Karpas-422 (cell line): ENCODE measurements at regions not wholly inside any gene's neighbourhood (a gene's known extent, or its start where the extent isn't known, plus 50 kb on each side); places are given as distances from the start of the nearest gene placed in this dataset.

ENCODE experiments used
- DNase-seq: peaks from one replicate; pipeline ENCODE4 v3.0.0-alpha.2; 2015
- H2AFZ ChIP-seq: fragments of 200-600 bp; sonication (generic); 2 replicates; pipeline ENCODE4 v1.6.1; 2014; ENCODE audit warnings: antibody characterized with exemption, low read length, mixed read lengths
- H3K27ac ChIP-seq: fragments of 200-600 bp; sonication (generic); 2 replicates; pipeline ENCODE4 v1.5.1; 2014; ENCODE audit warnings: mild to moderate bottlenecking, low read length, moderate library complexity
- H3K27me3 ChIP-seq: fragments of 200-600 bp; sonication (generic); 2 replicates; pipeline ENCODE4 v1.6.1; 2014; ENCODE audit warnings: low read length, mixed read lengths
- H3K36me3 ChIP-seq: fragments of 200-600 bp; sonication (generic); 2 replicates; pipeline ENCODE4 v1.6.1; 2014; ENCODE audit warnings: low read length, mixed read lengths; ENCODE audit not compliant: insufficient read depth
- H3K4me1 ChIP-seq: fragments of 200-600 bp; sonication (generic); 2 replicates; pipeline ENCODE4 v1.6.1; 2014; ENCODE audit warnings: mild to moderate bottlenecking, low read length, mixed read lengths
- H3K4me2 ChIP-seq: fragments of 200-600 bp; sonication (generic); 2 replicates; pipeline ENCODE4 v1.6.1; 2014; ENCODE audit warnings: low read length, low read depth, mild to moderate bottlenecking; ENCODE audit not compliant: poor library complexity, severe bottlenecking
- H3K4me3 ChIP-seq: fragments of 200-600 bp; sonication (generic); 2 replicates; pipeline ENCODE4 v1.5.1; 2014; ENCODE audit warnings: mild to moderate bottlenecking, antibody characterized with exemption, low read length, mixed read lengths
- H3K79me2 ChIP-seq: fragments of 200-600 bp; sonication (generic); 2 replicates; pipeline ENCODE4 v1.6.1; 2014; ENCODE audit warnings: mild to moderate bottlenecking, low read length, mixed read lengths
- H3K9ac ChIP-seq: fragments of 200-600 bp; sonication (generic); 2 replicates; pipeline ENCODE4 v1.6.0; 2014; ENCODE audit warnings: low read length
- H3K9me2 ChIP-seq: fragments of 200-600 bp; sonication (generic), shearing (Covaris generic); replicated peaks from 2 replicates; pipeline ENCODE4 v1.6.0; 2014; ENCODE audit warnings: mild to moderate bottlenecking, low read length, moderate library complexity; ENCODE audit not compliant: insufficient read depth
- H3K9me3 ChIP-seq: fragments of 300-700, 200-600 bp; sonication (generic); 2 replicates; pipeline ENCODE4 v1.6.1; 2014; ENCODE audit warnings: low read length, mixed read lengths
- H4K20me1 ChIP-seq: fragments of 200-600 bp; sonication (generic); 2 replicates; pipeline ENCODE4 v1.6.1; 2014; ENCODE audit warnings: mild to moderate bottlenecking, antibody characterized with exemption, low read length, low read depth; ENCODE audit not compliant: insufficient read depth

DNA sequence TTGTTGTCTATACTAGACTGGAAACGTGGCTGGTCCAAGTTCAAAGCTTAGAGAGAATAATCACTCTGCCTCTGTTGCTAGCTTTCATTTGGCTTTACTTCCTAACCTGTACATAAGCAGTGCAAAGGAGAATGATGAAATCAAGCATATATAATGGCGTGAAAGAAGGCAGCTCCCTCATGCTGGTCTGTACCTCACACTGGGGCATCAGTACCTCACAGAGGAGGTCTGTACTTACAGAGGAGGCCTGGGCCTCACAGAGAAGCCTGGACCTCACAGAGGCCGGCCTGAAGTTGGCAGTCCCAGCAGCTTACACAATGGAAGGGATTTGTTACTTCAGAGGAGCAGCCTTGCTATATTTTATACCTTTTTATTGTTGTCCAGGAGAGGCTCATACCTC lies 53.3 kb upstream of the MSI2 start:
- peaks cover 4% of the 10 kb centered on the region; the same call in 1 of the 2 replicates for H3K27me3 ChIP-seq
- H4K20me1 ChIP-seq: no peaks in the 10 kb centered on the region
- no peak overlapping the region for H3K4me3 ChIP-seq
- no peak for DNase-seq
- H2AFZ ChIP-seq: no peak overlapping the region
- H3K4me2 ChIP-seq: no peak overlapping the region
- no peaks in the 10 kb centered on the region for H3K36me3 ChIP-seq
- no peak overlapping the region for H3K27ac ChIP-seq
- peaks cover 7% of the 10 kb centered on the region for H3K9me3 ChIP-seq
- H3K79me2 ChIP-seq: no peaks in the 10 kb centered on the region
- peaks cover 3% of the 10 kb centered on the region; the same call in 1 of the 2 replicates for H3K4me1 ChIP-seq
- H3K9ac ChIP-seq: no peak overlapping the region
- H3K9me2 ChIP-seq: no peaks in the 10 kb centered on the region
